ENCODE measurements at regions not wholly inside any gene's neighbourhood (a gene's known extent, or its start where the extent isn't known, plus 50 kb on each side); places are given as distances from the start of the nearest gene placed in this dataset.

DNA sequence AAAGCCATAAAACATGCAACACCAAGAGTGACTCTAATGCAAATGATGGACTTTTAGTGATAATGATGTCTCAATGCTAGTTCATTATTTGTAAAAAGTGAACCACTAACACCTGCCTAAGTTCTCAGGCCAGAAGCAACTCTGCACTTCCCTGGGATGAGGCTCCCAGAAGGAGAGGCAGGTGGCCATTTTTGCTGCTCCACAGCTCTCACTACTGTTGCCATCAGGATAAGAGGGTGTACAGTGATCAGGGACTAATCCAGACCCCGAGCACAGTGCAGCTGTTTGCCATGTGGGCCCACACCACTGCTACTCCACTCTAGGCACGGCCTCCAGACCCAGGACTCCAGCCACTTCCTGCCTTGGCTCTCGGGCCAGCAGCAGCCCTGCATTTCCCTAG lies 828.3 kb upstream of the MIR17HG start:
- DNase-seq (ENCODE audit: insufficient read length, low spot score) (no peak), FAIRE-seq (no peak)
- TF ChIP-seq, protein P1, sequence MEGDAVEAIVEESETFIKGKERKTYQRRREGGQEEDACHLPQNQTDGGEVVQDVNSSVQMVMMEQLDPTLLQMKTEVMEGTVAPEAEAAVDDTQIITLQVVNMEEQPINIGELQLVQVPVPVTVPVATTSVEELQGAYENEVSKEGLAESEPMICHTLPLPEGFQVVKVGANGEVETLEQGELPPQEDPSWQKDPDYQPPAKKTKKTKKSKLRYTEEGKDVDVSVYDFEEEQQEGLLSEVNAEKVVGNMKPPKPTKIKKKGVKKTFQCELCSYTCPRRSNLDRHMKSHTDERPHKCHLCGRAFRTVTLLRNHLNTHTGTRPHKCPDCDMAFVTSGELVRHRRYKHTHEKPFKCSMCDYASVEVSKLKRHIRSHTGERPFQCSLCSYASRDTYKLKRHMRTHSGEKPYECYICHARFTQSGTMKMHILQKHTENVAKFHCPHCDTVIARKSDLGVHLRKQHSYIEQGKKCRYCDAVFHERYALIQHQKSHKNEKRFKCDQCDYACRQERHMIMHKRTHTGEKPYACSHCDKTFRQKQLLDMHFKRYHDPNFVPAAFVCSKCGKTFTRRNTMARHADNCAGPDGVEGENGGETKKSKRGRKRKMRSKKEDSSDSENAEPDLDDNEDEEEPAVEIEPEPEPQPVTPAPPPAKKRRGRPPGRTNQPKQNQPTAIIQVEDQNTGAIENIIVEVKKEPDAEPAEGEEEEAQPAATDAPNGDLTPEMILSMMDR (IDR thresholded peaks at IDR 0.05; ENCODE audit: insufficient read depth, missing control alignments): no peak

DNA sequence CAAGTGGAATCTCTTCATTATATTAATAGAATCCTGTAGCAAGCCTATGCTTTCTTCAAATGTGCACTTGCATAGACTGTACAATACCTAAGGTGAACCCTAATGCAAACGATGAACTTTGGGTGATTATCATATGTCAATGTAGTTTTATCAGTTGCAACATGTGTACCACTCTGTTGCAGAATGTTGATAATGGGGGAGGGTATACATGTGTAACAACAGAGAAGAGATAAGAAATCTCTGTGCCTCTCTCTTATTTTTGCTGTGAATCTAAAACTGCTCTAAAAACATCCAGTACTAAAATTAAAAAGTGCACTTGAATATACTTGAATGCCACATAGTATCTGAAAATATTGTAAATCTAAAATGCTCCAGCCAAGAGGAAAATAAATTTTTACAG lies 820.8 kb upstream of the MIR17HG start:
- FAIRE-seq (no peak), DNase-seq (ENCODE audit: insufficient read length, low spot score) (no peak)
- TF ChIP-seq, protein P1 (IDR thresholded peaks at IDR 0.05; ENCODE audit: insufficient read depth, missing control alignments): no peak

DNA sequence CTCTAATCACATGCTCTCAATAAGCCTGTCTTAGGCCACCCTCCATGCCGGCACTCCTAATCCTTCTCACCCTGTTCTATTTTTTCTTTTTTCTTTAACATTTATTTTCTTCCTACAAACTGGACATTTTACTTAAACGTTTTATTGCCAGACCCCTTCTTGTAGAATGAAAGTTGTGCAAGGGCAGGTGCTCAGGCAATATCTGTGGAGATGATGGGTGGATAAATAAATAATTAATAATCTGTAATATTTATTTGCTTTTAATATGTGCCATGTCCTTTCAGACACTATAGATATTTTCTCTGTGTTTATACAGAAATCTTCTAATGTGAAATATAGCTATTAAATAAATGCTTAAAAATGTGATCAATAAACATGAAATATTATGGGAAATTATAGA lies 815.7 kb upstream of the MIR17HG start:
- DNase-seq (ENCODE audit: insufficient read length, low spot score) (no peak), FAIRE-seq (no peak)

DNA sequence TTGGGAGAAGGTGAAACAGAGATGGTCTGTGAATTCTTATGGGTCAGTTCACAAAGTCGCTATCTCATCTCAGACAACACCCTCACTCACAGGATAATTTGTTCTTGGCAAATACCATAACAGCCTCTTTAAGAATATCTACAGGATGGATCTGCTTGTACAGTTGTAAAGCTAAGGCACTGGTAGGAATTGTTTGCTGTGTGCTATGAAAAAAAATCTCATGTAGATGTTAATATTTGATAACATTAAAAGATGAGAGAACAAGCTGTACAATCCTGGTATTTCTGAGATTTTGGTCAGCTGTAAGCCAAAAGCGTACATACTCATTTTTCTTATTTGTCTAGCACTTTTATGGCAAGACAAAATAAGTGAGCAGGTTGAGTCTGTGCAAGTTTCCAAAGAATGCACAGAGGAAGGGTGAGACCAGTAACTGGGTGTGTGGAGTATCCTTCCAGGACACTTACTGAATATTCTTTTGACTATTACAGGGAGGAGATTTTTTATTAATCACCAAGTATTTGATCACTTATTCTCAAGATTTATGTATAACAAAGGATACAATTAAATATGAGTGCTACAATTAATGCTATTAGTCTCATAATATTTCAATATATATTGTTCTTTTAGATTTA lies 814.5 kb upstream of the MIR17HG start:
- DNase-seq (ENCODE audit: insufficient read length, low spot score) (no peak), FAIRE-seq (peak; percentile 32)
- TF ChIP-seq, protein P1 (IDR thresholded peaks at IDR 0.05; ENCODE audit: insufficient read depth, missing control alignments): no peak

More for the DNA sequence above, 815.7 kb upstream of the MIR17HG start:
- TF ChIP-seq, protein P1 (IDR thresholded peaks at IDR 0.05; ENCODE audit: insufficient read depth, missing control alignments): no peak

DNA sequence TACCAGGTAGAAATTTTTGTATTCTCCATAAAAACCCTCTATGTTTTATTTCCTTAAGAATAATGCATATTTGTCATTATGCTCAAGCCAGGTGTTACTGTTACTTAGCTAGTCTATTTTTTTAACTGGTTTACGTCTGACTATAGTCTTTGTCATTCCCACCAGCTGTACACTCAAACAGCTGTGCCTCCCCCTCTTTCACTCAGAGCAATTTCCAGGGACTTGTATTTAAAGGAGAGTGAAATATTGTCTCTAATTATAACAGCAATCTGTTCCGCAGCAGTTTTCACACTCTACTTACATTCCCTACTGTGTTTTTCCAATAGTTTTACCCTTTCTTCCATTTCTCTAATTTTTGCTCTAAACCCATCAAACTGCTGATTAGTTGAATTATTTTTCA lies 813.6 kb upstream of the MIR17HG start:
- no peak for DNase-seq (ENCODE audit: insufficient read length, low spot score)
- FAIRE-seq: no peak
- TF ChIP-seq, protein P1 (IDR thresholded peaks at IDR 0.05; ENCODE audit: insufficient read depth, missing control alignments): no peak

DNA sequence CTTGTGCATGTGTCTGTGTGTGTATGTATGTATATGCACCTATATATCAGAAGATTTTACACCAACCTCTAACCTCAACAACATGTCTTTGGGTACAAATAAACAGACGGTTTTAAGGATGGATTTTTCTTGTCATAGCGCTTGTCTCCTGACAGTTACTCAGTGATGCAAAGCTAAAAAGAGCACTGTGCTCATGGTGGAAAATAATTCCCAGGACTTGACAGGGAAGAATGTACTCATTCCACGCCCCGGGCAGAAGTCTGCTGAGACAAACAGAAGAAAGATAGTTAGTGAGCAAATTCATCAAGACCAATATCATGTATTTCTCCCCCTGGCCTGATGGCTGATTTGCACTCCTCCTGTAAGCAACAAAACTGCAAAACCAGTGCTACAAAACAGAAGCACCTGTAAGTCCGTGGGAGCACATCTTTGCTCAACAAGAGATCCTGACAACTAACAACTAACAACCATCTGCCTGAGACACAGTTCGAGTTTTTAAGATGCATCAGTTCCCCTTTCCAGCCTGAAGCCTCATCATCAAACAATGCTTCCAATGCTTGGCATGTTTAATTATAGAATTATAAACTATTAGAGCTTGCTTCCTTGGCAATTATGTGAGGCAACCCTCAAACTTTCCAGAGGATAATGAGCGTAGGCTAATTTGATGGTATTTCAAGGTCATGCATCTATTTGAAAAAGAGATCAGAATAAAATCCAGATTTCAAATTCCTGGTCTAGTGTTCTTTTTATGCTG lies 812.7 kb upstream of the MIR17HG start:
- DNase-seq (ENCODE audit: insufficient read length, low spot score) (no peak), FAIRE-seq (no peak)
- TF ChIP-seq, protein P1 (IDR thresholded peaks at IDR 0.05; ENCODE audit: insufficient read depth, missing control alignments): no peak

DNA sequence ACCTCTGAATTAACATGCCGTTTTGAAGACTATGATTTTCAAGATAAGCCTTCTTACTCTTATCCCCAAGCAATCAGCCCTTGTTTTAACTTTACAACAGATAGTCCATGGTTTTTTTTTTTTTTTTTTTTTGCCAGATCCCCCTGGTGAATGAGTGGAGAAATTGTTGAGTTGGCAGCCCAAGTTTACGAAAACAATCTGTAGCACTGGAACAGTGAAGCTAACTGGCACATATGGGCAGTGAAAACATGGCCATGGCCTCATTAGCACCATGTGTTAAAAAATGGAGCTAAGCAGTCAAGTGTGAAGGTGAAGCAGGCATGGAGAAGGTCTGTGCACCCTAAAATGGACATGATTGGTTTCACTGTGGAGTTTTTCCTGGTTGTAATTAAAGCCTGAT lies 812.1 kb upstream of the MIR17HG start:
- FAIRE-seq: no peak
- TF ChIP-seq, protein P1 (IDR thresholded peaks at IDR 0.05; ENCODE audit: insufficient read depth, missing control alignments): no peak
- no peak for DNase-seq (ENCODE audit: insufficient read length, low spot score)
